Endothelial cell of umbilical vein (primary cell): ENCODE measurements at regions not wholly inside any gene's neighbourhood (a gene's known extent, or its start where the extent isn't known, plus 50 kb on each side); places are given as distances from the start of the nearest gene placed in this dataset.

Source experiments
- BruUV-seq: library from RNA; stranded (reverse); fragments of 400-500 nt; replicated peaks from 2 replicates; lab custom pipeline; 2021; lab: Mats Ljungman, UMichigan
- CTCF ChIA-PET: fragments of 300-600, 350-600 bp; sonication (Branson Sonifier 250); formaldehyde crosslinking; loops from one replicate; lab custom pipeline; 2021; ENCODE audit warnings: antibody characterized with exemption, inconsistent platforms; lab: Charles Lee
- POLR2A ChIA-PET: fragments of 300-600, 350-600 bp; sonication (Branson Sonifier 250); formaldehyde crosslinking; loops from one replicate; lab custom pipeline; 2021; ENCODE audit warnings: antibody characterized with exemption, inconsistent platforms; lab: Charles Lee
- DNase-seq: peaks from one replicate; pipeline ENCODE4 v3.0.0-alpha.2; 2011; ENCODE audit warnings: low read depth, low spot score
- FAIRE-seq: peaks from 2 replicates; lab custom pipeline; 2011; peaks lifted over from hg19 to GRCh38; lab: Jason Lieb, UNC
- H2AFZ ChIP-seq: 2 replicates; pipeline ENCODE4 v1.6.0; 2012; ENCODE audit warnings: low read depth, low read length, control low read depth, inconsistent platforms
- H3K27ac ChIP-seq: 2 replicates; pipeline ENCODE4 v1.5.1; 2011; ENCODE audit warnings: low read depth, mild to moderate bottlenecking, control low read depth, low read length, moderate library complexity; ENCODE audit not compliant: insufficient read depth
- H3K27me3 ChIP-seq, 2 experiments: 2 replicates each; pipeline versions ENCODE4 v1.6.0 to v1.6.1; 2011; ENCODE audit warnings: low read length in 2 of 2, mixed read lengths in 1 of 2; ENCODE audit not compliant: control insufficient read depth in 2 of 2, insufficient read depth in 2 of 2
- H3K36me3 ChIP-seq, 2 experiments: 2 replicates in 1 of 2; 3 replicates in 1 of 2; pipeline ENCODE4 v1.5.1; 2011; ENCODE audit warnings: low read length in 2 of 2, mild to moderate bottlenecking in 1 of 2, moderate library complexity in 1 of 2; ENCODE audit not compliant: control insufficient read depth in 2 of 2, insufficient read depth in 2 of 2; ENCODE audit errors: extremely low read depth in 1 of 2
- H3K4me1 ChIP-seq: 3 replicates; pipeline ENCODE4 v1.5.1; 2011; ENCODE audit warnings: mild to moderate bottlenecking, low read length; ENCODE audit not compliant: control insufficient read depth, insufficient read depth; ENCODE audit errors: extremely low read depth
- H3K4me2 ChIP-seq: 2 replicates; pipeline ENCODE4 v1.6.1; 2011; ENCODE audit warnings: low read length, control low read depth, mixed read lengths; ENCODE audit not compliant: insufficient read depth
- H3K4me3 ChIP-seq, 3 experiments: fragments of 200-600 bp in 1 of 3; sonication (generic), shearing (Covaris generic) in 1 of 3; replicated peaks in 1 of 3; 2 replicates each; pipeline ENCODE4 v1.5.1; 2011 to 2016; ENCODE audit warnings: control low read depth in 3 of 3, low read length in 3 of 3, mild to moderate bottlenecking in 2 of 3, inconsistent platforms in 1 of 3, low read depth in 1 of 3, moderate library complexity in 1 of 3; ENCODE audit not compliant: insufficient read depth in 1 of 3
- H3K79me2 ChIP-seq: 2 replicates; pipeline ENCODE4 v1.6.0; 2012; ENCODE audit warnings: low read length, inconsistent platforms; ENCODE audit not compliant: control insufficient read depth, insufficient read depth
- H3K9ac ChIP-seq: replicated peaks from 2 replicates; pipeline ENCODE3; 2011; ENCODE audit warnings: low read length, control low read depth; ENCODE audit not compliant: insufficient read depth; ENCODE audit errors: extremely low read depth
- H3K9me1 ChIP-seq: replicated peaks from 3 replicates; pipeline ENCODE4 v1.6.0; 2011; ENCODE audit warnings: mild to moderate bottlenecking, low read length; ENCODE audit not compliant: control insufficient read depth, insufficient read depth; ENCODE audit errors: extremely low read depth
- H3K9me3 ChIP-seq: replicated peaks from 2 replicates; pipeline ENCODE4 v1.5.1; 2012; ENCODE audit warnings: low read length, inconsistent platforms; ENCODE audit not compliant: control insufficient read depth, insufficient read depth
- H4K20me1 ChIP-seq: replicated peaks from 2 replicates; pipeline ENCODE3; 2011; ENCODE audit warnings: mild to moderate bottlenecking, low read length; ENCODE audit not compliant: control insufficient read depth, insufficient read depth; ENCODE audit errors: extremely low read depth
- EZH2 ChIP-seq: IDR thresholded peaks from 2 replicates; pipeline ENCODE4 v1.6.1; 2012; ENCODE audit warnings: borderline replicate concordance, low read depth, mild to moderate bottlenecking, moderate library complexity, low read length, inconsistent platforms; ENCODE audit not compliant: severe bottlenecking
- FOS ChIP-seq: IDR thresholded peaks from 2 replicates; pipeline ENCODE4 v1.6.1; 2011; ENCODE audit warnings: mild to moderate bottlenecking, low read length, moderate library complexity, borderline replicate concordance; ENCODE audit not compliant: insufficient read depth
- GATA2 ChIP-seq: IDR thresholded peaks from 2 replicates; pipeline ENCODE4 v1.7.0; 2011; ENCODE audit warnings: low read depth, mild to moderate bottlenecking, moderate library complexity, mixed read lengths, low read length; ENCODE audit not compliant: insufficient read length, insufficient read depth
- JUN ChIP-seq: IDR thresholded peaks from 2 replicates; pipeline ENCODE4 v1.6.1; 2011; ENCODE audit warnings: borderline replicate concordance, low read depth; ENCODE audit not compliant: insufficient read length, insufficient read depth
- MYC ChIP-seq: IDR thresholded peaks from one replicate; pipeline ENCODE4 v1.6.1; 2011; ENCODE audit warnings: mild to moderate bottlenecking, low read depth, low read length
- POLR2A ChIP-seq: IDR thresholded peaks from 2 replicates; pipeline ENCODE4 v1.6.1; 2012; ENCODE audit warnings: low read depth, mild to moderate bottlenecking, control low read depth, low read length
- POLR2AphosphoS5 ChIP-seq: IDR thresholded peaks from 2 replicates; pipeline ENCODE4 v1.6.1; 2012; ENCODE audit warnings: low read depth, mild to moderate bottlenecking, control low read depth, low read length, moderate library complexity; ENCODE audit not compliant: insufficient read depth
- dilution Hi-C: fragments of 300-500 bp; cut with MboI; formaldehyde crosslinking; loops from one replicate; pipeline ENCODE4 v1.15.0; 2019; ENCODE audit warnings: low sequenced_read_pairs; ENCODE audit not compliant: extremely low pct_ligation_motif_present
- intact Hi-C: fragments of 100-400 bp; cut with micrococcal nuclease; formaldehyde crosslinking; loops from one replicate; pipeline ENCODE4 v1.10.0; 2022
- TF ChIP-seq, protein P1 (sequence below), 2 donors: IDR thresholded peaks; 1 replicate in 1 of 2; 2 replicates in 1 of 2; pipeline ENCODE4 v1.5.1; 2011; ENCODE audit warnings: low read length in 2 of 2, mild to moderate bottlenecking in 2 of 2, moderate library complexity in 2 of 2, control low read depth in 1 of 2, inconsistent platforms in 1 of 2, low read depth in 1 of 2; ENCODE audit not compliant: insufficient read depth in 1 of 2; ENCODE audit errors: extremely low read depth in 1 of 2
- TF ChIP-seq, protein P2 (sequence below): IDR thresholded peaks from 2 replicates; pipeline ENCODE4 v1.6.1; 2011; ENCODE audit not compliant: insufficient read depth, insufficient read length

DNA sequence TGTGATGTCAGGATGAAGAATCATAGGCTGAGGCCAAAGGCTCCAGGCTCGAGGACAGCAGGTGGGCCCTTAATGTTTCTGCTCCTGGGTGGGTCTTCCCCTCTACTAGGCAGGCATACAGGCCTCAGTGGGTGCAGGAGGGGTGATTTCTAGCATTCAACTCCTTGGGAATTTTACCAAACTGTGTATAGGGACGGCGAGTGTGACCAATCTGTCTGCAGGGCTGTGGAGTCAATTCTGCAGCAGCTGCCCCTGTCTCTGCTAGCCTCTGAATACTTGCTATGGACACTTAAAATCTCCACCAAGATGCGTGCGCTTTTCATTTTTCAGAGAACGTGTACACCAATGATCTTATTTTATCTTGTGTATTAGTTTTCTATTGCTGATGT, 115.5 kb downstream of the WDR11 start:
- BruUV-seq: no TSS peak
- no peaks in the 10 kb centered on the region for H3K79me2 ChIP-seq
- DNase-seq (no peak), FAIRE-seq (no peak)
- no peaks in the 10 kb centered on the region for H3K36me3 ChIP-seq
- H3K4me1 ChIP-seq: no peaks in the 10 kb centered on the region
- no peak overlapping the region for H3K27ac ChIP-seq
- H3K4me2 ChIP-seq: no peak overlapping the region
- H3K9me3 ChIP-seq: no peaks in the 10 kb centered on the region
- no peak overlapping the region for H3K4me3 ChIP-seq
- dilution Hi-C loops (no loop called here), intact Hi-C loops (no loop called here)
- no peak overlapping the region for H2AFZ ChIP-seq
- H3K27me3 ChIP-seq: no peaks in the 10 kb centered on the region
- no peaks in the 10 kb centered on the region for H4K20me1 ChIP-seq
- no peak for TF ChIP-seq FOS
- TF ChIP-seq, protein P1, sequence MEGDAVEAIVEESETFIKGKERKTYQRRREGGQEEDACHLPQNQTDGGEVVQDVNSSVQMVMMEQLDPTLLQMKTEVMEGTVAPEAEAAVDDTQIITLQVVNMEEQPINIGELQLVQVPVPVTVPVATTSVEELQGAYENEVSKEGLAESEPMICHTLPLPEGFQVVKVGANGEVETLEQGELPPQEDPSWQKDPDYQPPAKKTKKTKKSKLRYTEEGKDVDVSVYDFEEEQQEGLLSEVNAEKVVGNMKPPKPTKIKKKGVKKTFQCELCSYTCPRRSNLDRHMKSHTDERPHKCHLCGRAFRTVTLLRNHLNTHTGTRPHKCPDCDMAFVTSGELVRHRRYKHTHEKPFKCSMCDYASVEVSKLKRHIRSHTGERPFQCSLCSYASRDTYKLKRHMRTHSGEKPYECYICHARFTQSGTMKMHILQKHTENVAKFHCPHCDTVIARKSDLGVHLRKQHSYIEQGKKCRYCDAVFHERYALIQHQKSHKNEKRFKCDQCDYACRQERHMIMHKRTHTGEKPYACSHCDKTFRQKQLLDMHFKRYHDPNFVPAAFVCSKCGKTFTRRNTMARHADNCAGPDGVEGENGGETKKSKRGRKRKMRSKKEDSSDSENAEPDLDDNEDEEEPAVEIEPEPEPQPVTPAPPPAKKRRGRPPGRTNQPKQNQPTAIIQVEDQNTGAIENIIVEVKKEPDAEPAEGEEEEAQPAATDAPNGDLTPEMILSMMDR (IDR thresholded peaks at IDR 0.05; ENCODE audit: extremely low read depth in 1 of 2, insufficient read depth in 1 of 2, low read depth in 1 of 2, low read length in 2 of 2): no peak
- ChIA-PET POLR2A (no interaction called here), CTCF (interaction anchor here (1.8 kb wide), 1 partner anchor 18 kb away, joined by 5 read pairs; no protein-coding TSS in a partner anchor)
- H3K9me1 ChIP-seq: no peaks in the 10 kb centered on the region
- H3K9ac ChIP-seq: no peak overlapping the region

DNA sequence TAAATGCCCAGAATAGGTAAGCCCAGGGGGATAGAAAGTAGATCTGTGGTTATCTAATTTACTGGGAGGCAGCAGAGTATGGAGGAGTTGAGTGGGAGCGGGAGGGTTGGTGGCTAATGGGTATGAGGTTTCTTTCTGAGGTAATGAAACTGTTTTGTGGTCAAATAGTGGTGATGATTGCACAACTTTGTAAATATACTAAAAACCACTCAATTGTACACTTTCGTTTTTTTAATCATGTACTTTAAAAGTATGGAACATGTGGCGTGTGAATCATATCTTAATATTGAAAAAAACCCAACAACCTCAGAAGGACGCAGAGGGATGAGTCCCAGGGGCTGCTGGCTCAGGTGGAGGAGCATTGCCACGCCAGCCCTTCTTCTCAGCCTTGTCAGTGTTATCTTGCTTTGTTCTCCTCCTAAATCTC, 118.1 kb downstream of the WDR11 start:
- H3K4me3 ChIP-seq: no peak overlapping the region
- no peaks in the 10 kb centered on the region for H3K9me1 ChIP-seq
- H3K36me3 ChIP-seq: no peaks in the 10 kb centered on the region
- TF ChIP-seq, protein P2, sequence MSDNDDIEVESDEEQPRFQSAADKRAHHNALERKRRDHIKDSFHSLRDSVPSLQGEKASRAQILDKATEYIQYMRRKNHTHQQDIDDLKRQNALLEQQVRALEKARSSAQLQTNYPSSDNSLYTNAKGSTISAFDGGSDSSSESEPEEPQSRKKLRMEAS: no peak
- TF ChIP-seq JUN (no peak), EZH2 (no peak), MYC (no peak), GATA2 (no peak), POLR2AphosphoS5 (no peak), FOS (no peak), POLR2A (no peak)
- TF ChIP-seq, protein P1 (IDR thresholded peaks at IDR 0.05; ENCODE audit: extremely low read depth in 1 of 2, insufficient read depth in 1 of 2, low read depth in 1 of 2, low read length in 2 of 2): no peak
- dilution Hi-C loops (no loop called here), intact Hi-C loops (no loop called here)
- BruUV-seq: no TSS peak
- no peak for DNase-seq
- H3K27me3 ChIP-seq: no peaks in the 10 kb centered on the region
- H3K4me1 ChIP-seq: no peaks in the 10 kb centered on the region
- no peak overlapping the region for H2AFZ ChIP-seq
- POLR2A ChIA-PET: no interaction called here
- no peak for FAIRE-seq
- H3K27ac ChIP-seq: no peak overlapping the region
- no peak overlapping the region for H3K9ac ChIP-seq
- H3K4me2 ChIP-seq: no peak overlapping the region
- H3K79me2 ChIP-seq: no peaks in the 10 kb centered on the region
- no peaks in the 10 kb centered on the region for H3K9me3 ChIP-seq
- H4K20me1 ChIP-seq: no peaks in the 10 kb centered on the region
- CTCF ChIA-PET: no interaction called here
